NCI-H2196 (cell line): ENCODE measurements at regions not wholly inside any gene's neighbourhood (a gene's known extent, or its start where the extent isn't known, plus 50 kb on each side); places are given as distances from the start of the nearest gene placed in this dataset.

ENCODE experiments used
- DNase-seq: peaks from one replicate; lab custom pipeline; 2025; ENCODE audit not compliant: unreplicated experiment; lab: John Stamatoyannopoulos, UW

- no peak for DNase-seq
Measured at GRCh38 chr18:37741032-37741623, 175.5 kb upstream of the CELF4 start.

GRCh38 chr18:37734406-37734805 is 168.8 kb upstream of the CELF4 start:
- DNase-seq, result no peak

- no peak for DNase-seq
Measured at GRCh38 chr18:37729716-37730115, 164.1 kb upstream of the CELF4 start.

- DNase-seq, result no peak
Measured at GRCh38 chr18:37724206-37724605, 158.6 kb upstream of the CELF4 start.

GRCh38 chr18:37721544-37722522 is 156.2 kb upstream of the CELF4 start:
- DNase-seq, result no peak

- DNase-seq, result no peak
Measured at GRCh38 chr18:37720663-37721062, 155.1 kb upstream of the CELF4 start.

- DNase-seq, result no peak
Measured at GRCh38 chr18:37717656-37718055, 152.1 kb upstream of the CELF4 start.

GRCh38 chr18:37717098-37717497 is 151.5 kb upstream of the CELF4 start:
- no peak for DNase-seq

GRCh38 chr18:37716106-37716735 is 150.6 kb upstream of the CELF4 start:
- DNase-seq, result no peak

GRCh38 chr18:37714691-37715090 is 149.1 kb upstream of the CELF4 start:
- no peak for DNase-seq

- no peak for DNase-seq
Measured at GRCh38 chr18:37712776-37713175, 147.2 kb upstream of the CELF4 start.

GRCh38 chr18:37711766-37712505 is 146.3 kb upstream of the CELF4 start:
- no peak for DNase-seq

GRCh38 chr18:37710726-37711125 is 145.1 kb upstream of the CELF4 start:
- DNase-seq, result no peak

GRCh38 chr18:37709740-37710139 is 144.1 kb upstream of the CELF4 start:
- no peak for DNase-seq

GRCh38 chr18:37705016-37705415 is 139.4 kb upstream of the CELF4 start:
- no peak for DNase-seq

- DNase-seq, result no peak
Measured at GRCh38 chr18:37702841-37703240, 137.2 kb upstream of the CELF4 start.

- no peak for DNase-seq
Measured at GRCh38 chr18:37701967-37702366, 136.4 kb upstream of the CELF4 start.

GRCh38 chr18:37698508-37699040 is 133.0 kb upstream of the CELF4 start:
- no peak for DNase-seq

GRCh38 chr18:37694516-37694915 is 128.9 kb upstream of the CELF4 start:
- no peak for DNase-seq

- DNase-seq, result no peak
Measured at GRCh38 chr18:37691162-37691561, 125.6 kb upstream of the CELF4 start.

GRCh38 chr18:37689841-37690240 is 124.2 kb upstream of the CELF4 start:
- no peak for DNase-seq
